NOMO-1 treated with DMSO at 0.1 percent for 48 hours (cell line): ENCODE measurements at regions not wholly inside any gene's neighbourhood (a gene's known extent, or its start where the extent isn't known, plus 50 kb on each side); places are given as distances from the start of the nearest gene placed in this dataset.

ENCODE experiments used
- DNase-seq: peaks from one replicate; lab custom pipeline; 2025; ENCODE audit not compliant: unreplicated experiment; lab: John Stamatoyannopoulos, UW

GRCh38 chr13:24107955-24108614 is 52.4 kb upstream of the SPATA13 start:
- DNase-seq: no peak

GRCh38 chr13:24108615-24108965 is 51.9 kb upstream of the SPATA13 start:
- DNase-seq: no peak

- no peak for DNase-seq
These were observed 50.5 kb upstream of the SPATA13 start for GRCh38 chr13:24110011-24110410.
